ENCODE measurements at regions not wholly inside any gene's neighbourhood (a gene's known extent, or its start where the extent isn't known, plus 50 kb on each side); places are given as distances from the start of the nearest gene placed in this dataset.

GRCh38 chr1:198970916-198971315 is 332.1 kb downstream of the PTPRC start:
- Mint-ChIP-seq H3K27ac (no peak overlapping the region), H3K27me3 (no peaks in the 10 kb centered on the region), H3K36me3 (ENCODE audit: insufficient read depth) (no peaks in the 10 kb centered on the region), H3K4me3 (ENCODE audit: low read depth) (no peak overlapping the region), H3K4me1 (ENCODE audit: low read depth) (no peaks in the 10 kb centered on the region), H3K9me3 (ENCODE audit: low read depth) (no peaks in the 10 kb centered on the region)
- no peak for TF ChIP-seq CTCF (IDR thresholded peaks at IDR 0.05; ENCODE audit: unreplicated experiment)
- no peak for DNase-seq (ENCODE audit: low spot score, unreplicated experiment)

GRCh38 chr1:198977909-198978308 is 339.1 kb downstream of the PTPRC start:
- peaks cover 5% of the 10 kb centered on the region for H3K4me1 Mint-ChIP-seq (ENCODE audit: low read depth)
- no peaks in the 10 kb centered on the region for H3K9me3 Mint-ChIP-seq (ENCODE audit: low read depth)
- H3K36me3 Mint-ChIP-seq (ENCODE audit: insufficient read depth): no peaks in the 10 kb centered on the region
- no peaks in the 10 kb centered on the region for H3K27me3 Mint-ChIP-seq
- H3K27ac Mint-ChIP-seq: no peak overlapping the region
- DNase-seq (ENCODE audit: low spot score, unreplicated experiment): no peak
- TF ChIP-seq CTCF (IDR thresholded peaks at IDR 0.05; ENCODE audit: unreplicated experiment): no peak
- no peak overlapping the region for H3K4me3 Mint-ChIP-seq (ENCODE audit: low read depth)

GRCh38 chr1:198978523-198978922 is 339.7 kb downstream of the PTPRC start:
- H3K4me1 Mint-ChIP-seq (ENCODE audit: low read depth): peaks cover 5% of the 10 kb centered on the region
- H3K27me3 Mint-ChIP-seq: no peaks in the 10 kb centered on the region
- no peak for TF ChIP-seq CTCF (IDR thresholded peaks at IDR 0.05; ENCODE audit: unreplicated experiment)
- no peak overlapping the region for H3K27ac Mint-ChIP-seq
- H3K9me3 Mint-ChIP-seq (ENCODE audit: low read depth): no peaks in the 10 kb centered on the region
- DNase-seq (ENCODE audit: low spot score, unreplicated experiment): no peak
- no peaks in the 10 kb centered on the region for H3K36me3 Mint-ChIP-seq (ENCODE audit: insufficient read depth)
- no peak overlapping the region for H3K4me3 Mint-ChIP-seq (ENCODE audit: low read depth)

GRCh38 chr1:198986036-198986435 is 347.2 kb downstream of the PTPRC start:
- no peak for DNase-seq (ENCODE audit: low spot score, unreplicated experiment)
- no peaks in the 10 kb centered on the region for H3K36me3 Mint-ChIP-seq (ENCODE audit: insufficient read depth)
- no peak overlapping the region for H3K27ac Mint-ChIP-seq
- no peak for TF ChIP-seq CTCF (IDR thresholded peaks at IDR 0.05; ENCODE audit: unreplicated experiment)
- no peaks in the 10 kb centered on the region for H3K27me3 Mint-ChIP-seq
- peaks cover 5% of the 10 kb centered on the region for H3K4me1 Mint-ChIP-seq (ENCODE audit: low read depth)
- H3K9me3 Mint-ChIP-seq (ENCODE audit: low read depth): no peaks in the 10 kb centered on the region
- no peak overlapping the region for H3K4me3 Mint-ChIP-seq (ENCODE audit: low read depth)

- Mint-ChIP-seq H3K27me3 (no peaks in the 10 kb centered on the region), H3K27ac (no peak overlapping the region), H3K36me3 (ENCODE audit: insufficient read depth) (no peaks in the 10 kb centered on the region), H3K9me3 (ENCODE audit: low read depth) (no peaks in the 10 kb centered on the region), H3K4me3 (ENCODE audit: low read depth) (no peak overlapping the region), H3K4me1 (ENCODE audit: low read depth) (peaks cover 5% of the 10 kb centered on the region)
- no peak for TF ChIP-seq CTCF (IDR thresholded peaks at IDR 0.05; ENCODE audit: unreplicated experiment)
- DNase-seq (ENCODE audit: low spot score, unreplicated experiment): no peak
Observed at GRCh38 chr1:198986442-198986841, 347.6 kb downstream of the PTPRC start.
